ENCODE measurements at regions not wholly inside any gene's neighbourhood (a gene's known extent, or its start where the extent isn't known, plus 50 kb on each side); places are given as distances from the start of the nearest gene placed in this dataset.
"Not testable (repeated sequence)": the region's sequence is repeated elsewhere in the genome, so short reads cannot be mapped to it uniquely, and the experiment has no call there.

GRCh38 chr3:150133293-150133692 is 162.6 kb upstream of the PFN2 start:
- Mint-ChIP-seq H3K4me1 (no peaks in the 10 kb centered on the region), H3K27me3 (peaks cover 13% of the 10 kb centered on the region), H3K9me3 (no peaks in the 10 kb centered on the region), H3K36me3 (ENCODE audit: low read depth) (no peaks in the 10 kb centered on the region), H3K27ac (no peak overlapping the region), H3K4me3 (no peak overlapping the region)
- POLR2A ChIA-PET, result no interaction called here
- no peak for DNase-seq
- CTCF ChIA-PET, result no interaction called here

GRCh38 chr3:150132101-150132749 is 161.5 kb upstream of the PFN2 start:
- peaks cover 14% of the 10 kb centered on the region for H3K27me3 Mint-ChIP-seq
- CTCF ChIA-PET, result no interaction called here
- H3K9me3 Mint-ChIP-seq, result no peaks in the 10 kb centered on the region
- H3K27ac Mint-ChIP-seq, result no peak overlapping the region
- POLR2A ChIA-PET, result no interaction called here
- H3K4me1 Mint-ChIP-seq, result no peaks in the 10 kb centered on the region
- no peak for DNase-seq
- H3K36me3 Mint-ChIP-seq (ENCODE audit: low read depth), result no peaks in the 10 kb centered on the region
- H3K4me3 Mint-ChIP-seq, result no peak overlapping the region

- Mint-ChIP-seq H3K4me3 (no peak overlapping the region), H3K27me3 (peaks cover 11% of the 10 kb centered on the region), H3K27ac (no peak overlapping the region), H3K9me3 (no peaks in the 10 kb centered on the region), H3K4me1 (no peaks in the 10 kb centered on the region), H3K36me3 (ENCODE audit: low read depth) (no peaks in the 10 kb centered on the region)
- DNase-seq, result no peak
- POLR2A ChIA-PET, result no interaction called here
- CTCF ChIA-PET, result no interaction called here
Observed at GRCh38 chr3:150131663-150132062, 161.0 kb upstream of the PFN2 start.

- CTCF ChIA-PET, result no interaction called here
- Mint-ChIP-seq H3K36me3 (ENCODE audit: low read depth) (no peaks in the 10 kb centered on the region), H3K27ac (no peak overlapping the region), H3K9me3 (no peaks in the 10 kb centered on the region), H3K4me1 (no peaks in the 10 kb centered on the region), H3K4me3 (no peak overlapping the region), H3K27me3 (peaks cover 12% of the 10 kb centered on the region)
- POLR2A ChIA-PET, result no interaction called here
- no peak for DNase-seq
Observed at GRCh38 chr3:150130404-150131100, 159.9 kb upstream of the PFN2 start.

GRCh38 chr3:150129166-150129565 is 158.5 kb upstream of the PFN2 start:
- peaks cover 18% of the 10 kb centered on the region for H3K27me3 Mint-ChIP-seq
- CTCF ChIA-PET, result no interaction called here
- H3K4me1 Mint-ChIP-seq, result no peaks in the 10 kb centered on the region
- POLR2A ChIA-PET, result no interaction called here
- DNase-seq, result no peak
- H3K9me3 Mint-ChIP-seq, result no peaks in the 10 kb centered on the region
- H3K36me3 Mint-ChIP-seq (ENCODE audit: low read depth), result no peaks in the 10 kb centered on the region
- no peak overlapping the region for H3K27ac Mint-ChIP-seq
- no peak overlapping the region for H3K4me3 Mint-ChIP-seq

- ChIA-PET POLR2A (no interaction called here), CTCF (no interaction called here)
- Mint-ChIP-seq H3K36me3 (ENCODE audit: low read depth) (no peaks in the 10 kb centered on the region), H3K27me3 (peaks cover 23% of the 10 kb centered on the region), H3K4me3 (no peak overlapping the region), H3K9me3 (no peaks in the 10 kb centered on the region), H3K4me1 (no peaks in the 10 kb centered on the region), H3K27ac (no peak overlapping the region)
- DNase-seq, result no peak
Observed at GRCh38 chr3:150128126-150128525, 157.4 kb upstream of the PFN2 start.

- Mint-ChIP-seq H3K27me3 (peaks cover 23% of the 10 kb centered on the region), H3K4me3 (no peak overlapping the region), H3K27ac (no peak overlapping the region), H3K4me1 (no peaks in the 10 kb centered on the region), H3K9me3 (no peaks in the 10 kb centered on the region), H3K36me3 (ENCODE audit: low read depth) (no peaks in the 10 kb centered on the region)
- CTCF ChIA-PET, result no interaction called here
- no peak for DNase-seq
- POLR2A ChIA-PET, result no interaction called here
Observed at GRCh38 chr3:150127011-150127490, 156.4 kb upstream of the PFN2 start.

- Mint-ChIP-seq H3K9me3 (no peaks in the 10 kb centered on the region), H3K4me1 (no peaks in the 10 kb centered on the region), H3K27me3 (peaks cover 28% of the 10 kb centered on the region), H3K27ac (no peak overlapping the region), H3K4me3 (no peak overlapping the region), H3K36me3 (ENCODE audit: low read depth) (no peaks in the 10 kb centered on the region)
- no peak for DNase-seq
- ChIA-PET POLR2A (no interaction called here), CTCF (no interaction called here)
Observed at GRCh38 chr3:150124142-150124541, 153.4 kb upstream of the PFN2 start.

GRCh38 chr3:150123249-150123648 is 152.6 kb upstream of the PFN2 start:
- H3K9me3 Mint-ChIP-seq; H3K4me1 Mint-ChIP-seq; H3K4me3 Mint-ChIP-seq; H3K27ac Mint-ChIP-seq; H3K36me3 Mint-ChIP-seq (ENCODE audit: low read depth); POLR2A ChIA-PET; DNase-seq; CTCF ChIA-PET: not testable (repeated sequence)
- H3K27me3 Mint-ChIP-seq, result peaks cover 31% of the 10 kb centered on the region

GRCh38 chr3:150118219-150118618 is 147.5 kb upstream of the PFN2 start:
- Mint-ChIP-seq H3K27ac (no peak overlapping the region), H3K27me3 (peaks cover 22% of the 10 kb centered on the region), H3K36me3 (ENCODE audit: low read depth) (no peaks in the 10 kb centered on the region), H3K4me3 (no peak overlapping the region), H3K9me3 (no peaks in the 10 kb centered on the region), H3K4me1 (peaks cover 3% of the 10 kb centered on the region)
- no peak for DNase-seq
- POLR2A ChIA-PET, result no interaction called here
- CTCF ChIA-PET, result no interaction called here

- no peak for DNase-seq
- no peaks in the 10 kb centered on the region for H3K9me3 Mint-ChIP-seq
- ChIA-PET POLR2A (no interaction called here), CTCF (no interaction called here)
- no peaks in the 10 kb centered on the region for H3K36me3 Mint-ChIP-seq (ENCODE audit: low read depth)
- H3K27ac Mint-ChIP-seq, result no peak overlapping the region
- H3K4me3 Mint-ChIP-seq, result no peak overlapping the region
- H3K4me1 Mint-ChIP-seq, result peaks cover 3% of the 10 kb centered on the region
- peaks cover 21% of the 10 kb centered on the region for H3K27me3 Mint-ChIP-seq
Observed at GRCh38 chr3:150117076-150117475, 146.4 kb upstream of the PFN2 start.

- ChIA-PET CTCF (no interaction called here), POLR2A (no interaction called here)
- H3K9me3 Mint-ChIP-seq, result no peaks in the 10 kb centered on the region
- H3K27me3 Mint-ChIP-seq, result peaks cover 19% of the 10 kb centered on the region
- H3K4me3 Mint-ChIP-seq, result no peak overlapping the region
- DNase-seq, result no peak
- no peaks in the 10 kb centered on the region for H3K36me3 Mint-ChIP-seq (ENCODE audit: low read depth)
- H3K27ac Mint-ChIP-seq, result no peak overlapping the region
- H3K4me1 Mint-ChIP-seq, result peaks cover 3% of the 10 kb centered on the region
Observed at GRCh38 chr3:150116196-150116595, 145.5 kb upstream of the PFN2 start.

GRCh38 chr3:150114873-150115540 is 144.3 kb upstream of the PFN2 start:
- ChIA-PET CTCF (no interaction called here), POLR2A (no interaction called here)
- no peaks in the 10 kb centered on the region for H3K36me3 Mint-ChIP-seq (ENCODE audit: low read depth)
- H3K4me3 Mint-ChIP-seq, result no peak overlapping the region
- H3K4me1 Mint-ChIP-seq, result peaks cover 3% of the 10 kb centered on the region
- H3K27me3 Mint-ChIP-seq, result peaks cover 13% of the 10 kb centered on the region
- no peak for DNase-seq
- H3K27ac Mint-ChIP-seq, result no peak overlapping the region
- H3K9me3 Mint-ChIP-seq, result no peaks in the 10 kb centered on the region

GRCh38 chr3:150114273-150114672 is 143.6 kb upstream of the PFN2 start:
- ChIA-PET POLR2A (no interaction called here), CTCF (no interaction called here)
- no peak for DNase-seq
- Mint-ChIP-seq H3K36me3 (ENCODE audit: low read depth) (no peaks in the 10 kb centered on the region), H3K4me3 (no peak overlapping the region), H3K4me1 (peaks cover 3% of the 10 kb centered on the region), H3K27ac (no peak overlapping the region), H3K27me3 (peaks cover 10% of the 10 kb centered on the region), H3K9me3 (no peaks in the 10 kb centered on the region)
